ENCODE measurements at regions not wholly inside any gene's neighbourhood (a gene's known extent, or its start where the extent isn't known, plus 50 kb on each side); places are given as distances from the start of the nearest gene placed in this dataset.
"Not testable (repeated sequence)": the region's sequence is repeated elsewhere in the genome, so short reads cannot be mapped to it uniquely, and the experiment has no call there.

GRCh38 chr1:70826428-70826827, 221.2 kb downstream of the PTGER3 start:
- DNase-seq (ENCODE audit: low read depth): no peak
- TF ChIP-seq CTCF (conservative IDR thresholded peaks at IDR 0.05; ENCODE audit: low read depth, low read length): no peak
- no peak overlapping the region for H3K4me3 ChIP-seq (ENCODE audit: low read depth, low read length)

- no peak overlapping the region for H3K4me3 ChIP-seq (ENCODE audit: low read depth, low read length)
- TF ChIP-seq CTCF (conservative IDR thresholded peaks at IDR 0.05; ENCODE audit: low read depth, low read length): no peak
- DNase-seq (ENCODE audit: low read depth): no peak
Observed at GRCh38 chr1:70827030-70827429, 220.6 kb downstream of the PTGER3 start.

GRCh38 chr1:70828177-70828576, 219.4 kb downstream of the PTGER3 start:
- DNase-seq (ENCODE audit: low read depth): no peak
- no peak for TF ChIP-seq CTCF (conservative IDR thresholded peaks at IDR 0.05; ENCODE audit: low read depth, low read length)
- no peak overlapping the region for H3K4me3 ChIP-seq (ENCODE audit: low read depth, low read length)

GRCh38 chr1:70834365-70834764, 213.3 kb downstream of the PTGER3 start:
- DNase-seq (ENCODE audit: low read depth); H3K4me3 ChIP-seq (ENCODE audit: low read depth, low read length): not testable (repeated sequence)

GRCh38 chr1:70836456-70836855, 211.2 kb downstream of the PTGER3 start:
- no peak for DNase-seq (ENCODE audit: low read depth)
- TF ChIP-seq CTCF (conservative IDR thresholded peaks at IDR 0.05; ENCODE audit: low read depth, low read length): no peak
- H3K4me3 ChIP-seq (ENCODE audit: low read depth, low read length): no peak overlapping the region

- no peak for TF ChIP-seq CTCF (conservative IDR thresholded peaks at IDR 0.05; ENCODE audit: low read depth, low read length)
- H3K4me3 ChIP-seq (ENCODE audit: low read depth, low read length): no peak overlapping the region
- DNase-seq (ENCODE audit: low read depth): no peak
Observed at GRCh38 chr1:70840260-70840953, 207.2 kb downstream of the PTGER3 start.

- H3K4me3 ChIP-seq (ENCODE audit: low read depth, low read length): no peak overlapping the region
- TF ChIP-seq CTCF (conservative IDR thresholded peaks at IDR 0.05; ENCODE audit: low read depth, low read length): no peak
- DNase-seq (ENCODE audit: low read depth): no peak
Observed at GRCh38 chr1:70842562-70842961, 205.1 kb downstream of the PTGER3 start.

Data from choroid plexus epithelial cell (primary cell).